Heart right ventricle (tissue), 16 donors: ENCODE measurements at regions not wholly inside any gene's neighbourhood (a gene's known extent, or its start where the extent isn't known, plus 50 kb on each side); places are given as distances from the start of the nearest gene placed in this dataset.

ENCODE experiments used
- ATAC-seq, 8 donors: fragments of 200-7000 bp; cut with Tn5 transposase; one replicate each; pipeline ENCODE4 v1.9.1; 2020; ENCODE audit warnings: mild to moderate bottlenecking in 8 of 8, moderate library complexity in 8 of 8, moderate number of reproducible peaks in 1 of 8
- DNase-seq, 2 donors: peaks; one replicate each; pipeline ENCODE4 v3.0.0-alpha.2; 2020
- H3K27ac ChIP-seq, 10 donors: fragments of 200-600 bp; sonication (generic) in 2 of 10; one replicate each; pipeline versions ENCODE4 v1.5.0 to v1.8.0; 2020 to 2022; ENCODE audit warnings: mild to moderate bottlenecking in 3 of 10
- H3K27me3 ChIP-seq, 7 donors: fragments of 200-600 bp; one replicate each; pipeline ENCODE4 v1.8.0; 2021 to 2022; ENCODE audit warnings: mild to moderate bottlenecking in 2 of 7
- H3K36me3 ChIP-seq, 9 donors: fragments of 200-600 bp; sonication (generic) in 1 of 9; one replicate each; pipeline versions ENCODE4 v1.5.0 to v1.8.0; 2020 to 2022; ENCODE audit warnings: mild to moderate bottlenecking in 2 of 9
- H3K4me1 ChIP-seq, 9 donors: fragments of 200-600 bp; sonication (generic) in 1 of 9; one replicate each; pipeline versions ENCODE4 v1.5.0 to v1.8.0; 2020 to 2022; ENCODE audit warnings: mild to moderate bottlenecking in 4 of 9
- H3K4me3 ChIP-seq, 10 donors: fragments of 200-600 bp; sonication (generic) in 2 of 10; one replicate each; pipeline versions ENCODE4 v1.5.0 to v1.8.0; 2020 to 2022; ENCODE audit warnings: mild to moderate bottlenecking in 7 of 10, moderate library complexity in 2 of 10
- H3K9me3 ChIP-seq, 11 donors: fragments of 200-600 bp in 10 of 11; sonication (generic) in 2 of 11; one replicate each; pipeline versions ENCODE4 v1.5.0 to v1.8.0; 2013 to 2022; ENCODE audit warnings: mild to moderate bottlenecking in 2 of 11, control low read depth in 1 of 11, moderate library complexity in 1 of 11
- CTCF ChIP-seq, 9 donors: fragments of 200-600 bp; sonication (generic) in 2 of 9; IDR thresholded peaks; one replicate each; pipeline versions ENCODE4 v1.5.0 to v1.8.0; 2021 to 2022; ENCODE audit warnings: antibody characterized with exemption in 9 of 9, mild to moderate bottlenecking in 5 of 9, moderate library complexity in 1 of 9
- WGBS, 2 donors: extraction: QIAGEN DNeasy Blood & Tissue Kit; methylation state at CpG; one replicate each; pipeline ENCODE4 v1.1.7; 2013; ENCODE audit warnings: inconsistent platforms in 1 of 2; 5-methylcytosine and 5-hydroxymethylcytosine counted together
- intact Hi-C, 10 donors: fragments of 100-400 bp; cut with DNase I; formaldehyde crosslinking; loops; one replicate each; pipeline versions ENCODE4 v1.11.1 to v1.14.2; 2022
- donor health status: Arrhythmogenic right ventricular cardiomyopathy.
- donor health status: ischemic (EF 13 %, LVEDD 7.1; RV severe dilation, severe dysfunction).
- donor health status: healthy with polysubstance abuse.
- donor health status: DM: no; HTN: yes; CAD: no.
- donor health status: DM: no; HTN: no; CAD: no.
- donor health status: ischemic (EF 25% LVEDD 6.9; RV normal size, moderate dysfunction).
- donor health status: ischemic (EF 25% LVEDD 5.7; RV mildly dilated, moderate dysfunction).
- donor health status: healthy.
- donor health status: DM: yes; HTN: yes; CAD: no.
- donor health status: Ischemic cardiomyopathy.
- donor health status: ischemic (EF 35%, LVEDD 5.7; RV mildly dilated, moderate dysfunction).
- donor health status: nonischemic (EF 11% LVEDD 7.7; RV severe dilation, severe dysfunction).
- donor health status: DM: yes; HTN: yes; CAD: no.
- donor health status: PGD.
- donor health status: ischemic (EF 29% LVEDD 5.4; RV normal size, mild dysfunction).
- donor health status: nonischemic (EF 23%, LVEDD 6.1; RV moderate dilation, normal function).

GRCh38 chr5:44486591-44486990 is 97.4 kb upstream of the FGF10 start:
- intact Hi-C loops = no loop called here
- Histone ChIP-seq H3K9me3 (peaks cover 0 to 8% (median 0%) of the 10 kb centered on the region in 11 donors), H3K4me1 (no peaks in the 10 kb centered on the region), H3K36me3 (no peaks in the 10 kb centered on the region), H3K27ac (no peak overlapping the region), H3K4me3 (no peak overlapping the region), H3K27me3 (peaks cover 0 to 6% (median 0%) of the 10 kb centered on the region in 7 donors)
- ATAC-seq (no peak), DNase-seq (no peak)
- 36 to 77% methylated on average over 1 of the region's 1 CpG for WGBS, 2 donors
- no peak for TF ChIP-seq CTCF (IDR thresholded peaks at IDR 0.05)

GRCh38 chr5:44454002-44454401 is 64.8 kb upstream of the FGF10 start:
- intact Hi-C loops = no loop called here
- ATAC-seq = no peak
- Histone ChIP-seq H3K9me3 (peaks cover 0 to 22% (median 0%) of the 10 kb centered on the region in 11 donors), H3K4me3 (no peak overlapping the region), H3K4me1 (no peaks in the 10 kb centered on the region), H3K27me3 (no peaks in the 10 kb centered on the region), H3K36me3 (no peaks in the 10 kb centered on the region), H3K27ac (no peak overlapping the region)
- no peak for TF ChIP-seq CTCF (IDR thresholded peaks at IDR 0.05)
- 77 to 81% methylated on average over 4 of the region's 4 CpGs for WGBS, 2 donors
- DNase-seq = no peak

GRCh38 chr5:44446399-44446798 is 57.2 kb upstream of the FGF10 start:
- H3K4me3 ChIP-seq = no peak overlapping the region
- no peaks in the 10 kb centered on the region for H3K27me3 ChIP-seq

GRCh38 chr5:44443172-44443571 is 54.0 kb upstream of the FGF10 start:
- H3K27ac ChIP-seq = no peak overlapping the region
- no peak overlapping the region for H3K4me3 ChIP-seq
- H3K27me3 ChIP-seq = no peaks in the 10 kb centered on the region
- DNase-seq (no peak), ATAC-seq (no peak)
- H3K9me3 ChIP-seq = no peaks in the 10 kb centered on the region
- TF ChIP-seq CTCF (IDR thresholded peaks at IDR 0.05) = no peak
- no peaks in the 10 kb centered on the region for H3K36me3 ChIP-seq
- intact Hi-C loops = no loop called here
- 80 to 83% methylated on average over 2 of the region's 2 CpGs for WGBS, 2 donors
- no peaks in the 10 kb centered on the region for H3K4me1 ChIP-seq

More at GRCh38 chr5:44446399-44446798, 57.2 kb upstream of the FGF10 start:
- ATAC-seq (no peak), DNase-seq (no peak)
- Histone ChIP-seq H3K27ac (no peak overlapping the region), H3K4me1 (no peaks in the 10 kb centered on the region), H3K9me3 (no peaks in the 10 kb centered on the region), H3K36me3 (no peaks in the 10 kb centered on the region)
- intact Hi-C loops = no loop called here
- TF ChIP-seq CTCF (IDR thresholded peaks at IDR 0.05) = no peak

- intact Hi-C loops = no loop called here
- no peak for TF ChIP-seq CTCF (IDR thresholded peaks at IDR 0.05)
- Histone ChIP-seq H3K4me1 (no peaks in the 10 kb centered on the region), H3K4me3 (no peak overlapping the region), H3K27ac (no peak overlapping the region), H3K9me3 (no peaks in the 10 kb centered on the region), H3K36me3 (no peaks in the 10 kb centered on the region), H3K27me3 (no peaks in the 10 kb centered on the region)
- no peak for ATAC-seq
- no peak for DNase-seq
Observed at GRCh38 chr5:44441460-44441859, 52.2 kb upstream of the FGF10 start.
